H1 (cell line): ENCODE measurements at regions not wholly inside any gene's neighbourhood (a gene's known extent, or its start where the extent isn't known, plus 50 kb on each side); places are given as distances from the start of the nearest gene placed in this dataset.

Source experiments
- EZH2 ChIP-seq: fragments of 200-600 bp; sonication (generic); IDR thresholded peaks from 2 replicates; pipeline ENCODE4 v1.7.1; 2012; ENCODE audit warnings: low read depth, mild to moderate bottlenecking, moderate library complexity, low read length, inconsistent platforms; ENCODE audit not compliant: severe bottlenecking
- JUND ChIP-seq: IDR thresholded peaks from 2 replicates; pipeline ENCODE4 v1.6.1; 2011; ENCODE audit warnings: mild to moderate bottlenecking, improper control_type of control experiment, low read length
- POLR2A ChIP-seq, 2 experiments: IDR thresholded peaks; 1 replicate in 1 of 2; 2 replicates in 1 of 2; pipeline ENCODE4 v1.6.1; 2011; ENCODE audit warnings: low read depth in 2 of 2, low read length in 2 of 2, mild to moderate bottlenecking in 2 of 2; ENCODE audit errors: control extremely low read depth in 1 of 2
- RAD21 ChIP-seq, 2 experiments: IDR thresholded peaks in 1 of 2; conservative IDR thresholded peaks in 1 of 2; 2 replicates each; pipeline ENCODE4 v1.6.1; 2011; ENCODE audit warnings: low read depth in 2 of 2, low read length in 2 of 2, improper control_type of control experiment in 1 of 2, inconsistent platforms in 1 of 2, mild to moderate bottlenecking in 1 of 2, moderate library complexity in 1 of 2
- TF ChIP-seq, protein P1 (sequence below), 3 experiments: IDR thresholded peaks; 1 replicate in 2 of 3; 2 replicates in 1 of 3; pipeline versions ENCODE4 v1.5.1 to v1.6.1; 2011; ENCODE audit warnings: low read length in 3 of 3, mild to moderate bottlenecking in 3 of 3, inconsistent platforms in 2 of 3, low read depth in 1 of 3, moderate library complexity in 1 of 3; ENCODE audit not compliant: insufficient read depth in 1 of 3; ENCODE audit errors: control extremely low read depth in 1 of 3

GRCh38 chr3:28173836-28174235 lies 67.6 kb upstream of the CMC1 start:
- no peak for TF ChIP-seq JUND
- TF ChIP-seq, protein P1, sequence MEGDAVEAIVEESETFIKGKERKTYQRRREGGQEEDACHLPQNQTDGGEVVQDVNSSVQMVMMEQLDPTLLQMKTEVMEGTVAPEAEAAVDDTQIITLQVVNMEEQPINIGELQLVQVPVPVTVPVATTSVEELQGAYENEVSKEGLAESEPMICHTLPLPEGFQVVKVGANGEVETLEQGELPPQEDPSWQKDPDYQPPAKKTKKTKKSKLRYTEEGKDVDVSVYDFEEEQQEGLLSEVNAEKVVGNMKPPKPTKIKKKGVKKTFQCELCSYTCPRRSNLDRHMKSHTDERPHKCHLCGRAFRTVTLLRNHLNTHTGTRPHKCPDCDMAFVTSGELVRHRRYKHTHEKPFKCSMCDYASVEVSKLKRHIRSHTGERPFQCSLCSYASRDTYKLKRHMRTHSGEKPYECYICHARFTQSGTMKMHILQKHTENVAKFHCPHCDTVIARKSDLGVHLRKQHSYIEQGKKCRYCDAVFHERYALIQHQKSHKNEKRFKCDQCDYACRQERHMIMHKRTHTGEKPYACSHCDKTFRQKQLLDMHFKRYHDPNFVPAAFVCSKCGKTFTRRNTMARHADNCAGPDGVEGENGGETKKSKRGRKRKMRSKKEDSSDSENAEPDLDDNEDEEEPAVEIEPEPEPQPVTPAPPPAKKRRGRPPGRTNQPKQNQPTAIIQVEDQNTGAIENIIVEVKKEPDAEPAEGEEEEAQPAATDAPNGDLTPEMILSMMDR (IDR thresholded peaks at IDR 0.05; ENCODE audit: control extremely low read depth in 1 of 3, insufficient read depth in 1 of 3, low read depth in 1 of 3, low read length in 3 of 3): no peak
- no peak for TF ChIP-seq RAD21 (IDR thresholded peaks at IDR 0.05 in 1 of 2, conservative IDR thresholded peaks at IDR 0.05 in 1 of 2; ENCODE audit: low read depth in 2 of 2, low read length in 2 of 2)
- TF ChIP-seq EZH2: no peak
- TF ChIP-seq POLR2A (IDR thresholded peaks at IDR 0.05; ENCODE audit: control extremely low read depth in 1 of 2, low read depth in 2 of 2, low read length in 2 of 2): no peak
